DMS79 treated with DMSO at 0.1 percent for 48 hours (cell line): ENCODE measurements at regions not wholly inside any gene's neighbourhood (a gene's known extent, or its start where the extent isn't known, plus 50 kb on each side); places are given as distances from the start of the nearest gene placed in this dataset.

Source experiments
- DNase-seq: peaks from one replicate; lab custom pipeline; 2025; lab: John Stamatoyannopoulos, UW

GRCh38 chr3:57009802-57010201, 50.7 kb upstream of the SPATA12 start:
- DNase-seq = no peak

GRCh38 chr3:57009367-57009766, 51.1 kb upstream of the SPATA12 start:
- DNase-seq = no peak

- no peak for DNase-seq
Observed at GRCh38 chr3:57007521-57008460, 52.7 kb upstream of the SPATA12 start.

- no peak for DNase-seq
Observed at GRCh38 chr3:57006949-57007419, 53.5 kb upstream of the SPATA12 start.

GRCh38 chr3:57006179-57006657, 54.2 kb upstream of the SPATA12 start:
- DNase-seq = peak; percentile 31

- DNase-seq = no peak
Observed at GRCh38 chr3:57004229-57004628, 56.2 kb upstream of the SPATA12 start.

GRCh38 chr3:57003676-57004075, 56.8 kb upstream of the SPATA12 start:
- DNase-seq = no peak

- no peak for DNase-seq
Observed at GRCh38 chr3:57001356-57001755, 59.1 kb upstream of the SPATA12 start.

GRCh38 chr3:57000012-57000411, 60.5 kb upstream of the SPATA12 start:
- DNase-seq = no peak

- DNase-seq = no peak
Observed at GRCh38 chr3:56999547-56999946, 60.9 kb upstream of the SPATA12 start.

GRCh38 chr3:56998076-56998529, 62.4 kb upstream of the SPATA12 start:
- no peak for DNase-seq

GRCh38 chr3:56997675-56998074, 62.8 kb upstream of the SPATA12 start:
- no peak for DNase-seq

- no peak for DNase-seq
Observed at GRCh38 chr3:56997041-56997440, 63.4 kb upstream of the SPATA12 start.

- DNase-seq = no peak
Observed at GRCh38 chr3:56994391-56994790, 66.1 kb upstream of the SPATA12 start.

GRCh38 chr3:56990641-56991015, 69.8 kb upstream of the SPATA12 start:
- DNase-seq = no peak

- DNase-seq = no peak
Observed at GRCh38 chr3:56989977-56990640, 70.4 kb upstream of the SPATA12 start.

- peak; percentile 88 for DNase-seq
Observed at GRCh38 chr3:56989169-56989976, 71.1 kb upstream of the SPATA12 start.

- peak; percentile 88 for DNase-seq
Observed at GRCh38 chr3:56988458-56989168, 71.9 kb upstream of the SPATA12 start.

- peak; percentile 14 for DNase-seq
Observed at GRCh38 chr3:56987238-56987895, 73.1 kb upstream of the SPATA12 start.

GRCh38 chr3:56986347-56986746, 74.1 kb upstream of the SPATA12 start:
- no peak for DNase-seq

- no peak for DNase-seq
Observed at GRCh38 chr3:56985878-56986277, 74.6 kb upstream of the SPATA12 start.
